OCI-LY7 (cell line): ENCODE measurements at regions not wholly inside any gene's neighbourhood (a gene's known extent, or its start where the extent isn't known, plus 50 kb on each side); places are given as distances from the start of the nearest gene placed in this dataset.

Source experiments
- BruUV-seq: library from RNA; stranded (reverse); fragments of 400-500 nt; replicated peaks from 2 replicates; lab custom pipeline; 2021; lab: Mats Ljungman, UMichigan
- CTCF ChIA-PET: fragments of 300-600 bp; sonication (Branson Sonifier 250); formaldehyde crosslinking; loops from one replicate; lab custom pipeline; 2022; ENCODE audit warnings: antibody characterized with exemption; ENCODE audit not compliant: unreplicated experiment; lab: Charles Lee
- POLR2A ChIA-PET: fragments of 300-600 bp; sonication (Branson Sonifier 250); formaldehyde crosslinking; loops from one replicate; lab custom pipeline; 2022; ENCODE audit warnings: antibody characterized with exemption; lab: Charles Lee
- DNase-seq: peaks from one replicate; pipeline ENCODE4 v3.0.0-alpha.2; 2015; ENCODE audit warnings: low spot score
- H2AFZ ChIP-seq: fragments of 200-600 bp; sonication (generic), shearing (Covaris generic); 2 replicates; pipeline ENCODE4 v1.6.1; 2014; ENCODE audit warnings: mild to moderate bottlenecking, antibody characterized with exemption, low read length, moderate library complexity
- H3K27ac ChIP-seq: fragments of 200-600 bp; sonication (generic); 2 replicates; pipeline ENCODE4 v1.5.1; 2014; ENCODE audit warnings: mixed run types, low read depth, mild to moderate bottlenecking, moderate library complexity, low read length, inconsistent platforms; ENCODE audit not compliant: poor library complexity, severe bottlenecking
- H3K36me3 ChIP-seq: fragments of 200-600 bp; sonication (generic); 2 replicates; pipeline ENCODE4 v1.6.1; 2014; ENCODE audit warnings: mild to moderate bottlenecking, antibody characterized with exemption, low read length, moderate library complexity, mixed read lengths; ENCODE audit not compliant: insufficient read depth
- H3K4me1 ChIP-seq: fragments of 200-600 bp; sonication (generic); 2 replicates; pipeline ENCODE4 v1.5.1; 2014; ENCODE audit warnings: mild to moderate bottlenecking, low read length; ENCODE audit not compliant: insufficient read depth, poor library complexity, severe bottlenecking
- H3K4me2 ChIP-seq: fragments of 200-600 bp; sonication (generic); 2 replicates; pipeline ENCODE4 v1.6.1; 2014; ENCODE audit warnings: mild to moderate bottlenecking, low read length
- H3K4me3 ChIP-seq: fragments of 200-600 bp; sonication (generic); 2 replicates; pipeline ENCODE4 v1.5.1; 2014; ENCODE audit warnings: mild to moderate bottlenecking, low read depth, low read length; ENCODE audit not compliant: poor library complexity, severe bottlenecking
- H3K79me2 ChIP-seq: fragments of 200-600 bp; sonication (generic); 2 replicates; pipeline ENCODE4 v1.6.1; 2016; ENCODE audit warnings: low read depth, mild to moderate bottlenecking, low read length, moderate library complexity, mixed read lengths; ENCODE audit not compliant: insufficient read depth
- H3K9me2 ChIP-seq: fragments of 200-600 bp; sonication (generic); 2 replicates; pipeline ENCODE4 v1.6.1; 2016; ENCODE audit warnings: mild to moderate bottlenecking, low read length, mixed read lengths; ENCODE audit not compliant: insufficient read depth
- H3K9me3 ChIP-seq: fragments of 200-600 bp; sonication (generic); 2 replicates; pipeline ENCODE4 v1.6.1; 2014; ENCODE audit warnings: mild to moderate bottlenecking, mixed run types, low read length, mixed read lengths
- H4K20me1 ChIP-seq: fragments of 200-600 bp; sonication (generic); 2 replicates; pipeline ENCODE4 v1.6.1; 2014; ENCODE audit warnings: mild to moderate bottlenecking, antibody characterized with exemption, low read length, moderate library complexity, mixed read lengths; ENCODE audit not compliant: insufficient read depth
- EZH2phosphoT487 ChIP-seq: fragments of 200-600 bp; sonication (generic); IDR thresholded peaks from 2 replicates; pipeline ENCODE4 v1.6.1; 2018; ENCODE audit warnings: low read depth, borderline replicate concordance, mild to moderate bottlenecking, mixed run types, antibody characterized with exemption, low read length, moderate library complexity, mixed read lengths
- intact Hi-C: fragments of 100-400 bp; cut with micrococcal nuclease; formaldehyde crosslinking; loops from one replicate; pipeline ENCODE4 v1.10.0; 2022; ENCODE audit not compliant: unreplicated experiment
- TF ChIP-seq, protein P1 (sequence below): fragments of 200-600 bp; sonication (generic); conservative IDR thresholded peaks from 2 replicates; pipeline ENCODE4 v1.5.1; 2014; ENCODE audit warnings: mild to moderate bottlenecking, antibody characterized with exemption, low read length, moderate library complexity, mixed read lengths

DNA sequence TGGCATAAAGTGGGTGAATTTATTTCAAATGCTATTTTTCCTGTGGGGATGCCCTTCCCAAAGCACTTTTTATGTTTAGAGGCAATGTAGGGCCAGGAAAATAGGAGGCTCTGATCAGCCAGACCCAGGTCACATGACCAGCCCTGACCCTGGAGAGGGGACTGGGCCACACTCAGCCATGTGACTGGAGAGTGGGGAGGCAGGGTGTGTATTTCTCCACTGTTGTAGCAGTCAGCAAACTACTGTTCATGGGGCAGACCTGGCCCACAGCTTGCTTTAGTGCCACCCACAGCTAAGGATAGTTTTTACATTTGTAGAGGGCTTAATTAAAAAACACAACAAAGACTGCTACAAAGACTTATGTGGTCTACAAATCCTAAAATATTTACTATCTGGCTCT lies 153.8 kb downstream of the ACTL8 start:
- no peaks in the 10 kb centered on the region for H3K9me3 ChIP-seq
- no peaks in the 10 kb centered on the region; the same call in 1 of the 2 replicates for H4K20me1 ChIP-seq
- H3K4me2 ChIP-seq: no peak overlapping the region
- H3K36me3 ChIP-seq: no peaks in the 10 kb centered on the region
- no peak for DNase-seq
- BruUV-seq: no TSS peak
- H3K9me2 ChIP-seq: no peaks in the 10 kb centered on the region
- no peak for TF ChIP-seq EZH2phosphoT487
- TF ChIP-seq, protein P1, sequence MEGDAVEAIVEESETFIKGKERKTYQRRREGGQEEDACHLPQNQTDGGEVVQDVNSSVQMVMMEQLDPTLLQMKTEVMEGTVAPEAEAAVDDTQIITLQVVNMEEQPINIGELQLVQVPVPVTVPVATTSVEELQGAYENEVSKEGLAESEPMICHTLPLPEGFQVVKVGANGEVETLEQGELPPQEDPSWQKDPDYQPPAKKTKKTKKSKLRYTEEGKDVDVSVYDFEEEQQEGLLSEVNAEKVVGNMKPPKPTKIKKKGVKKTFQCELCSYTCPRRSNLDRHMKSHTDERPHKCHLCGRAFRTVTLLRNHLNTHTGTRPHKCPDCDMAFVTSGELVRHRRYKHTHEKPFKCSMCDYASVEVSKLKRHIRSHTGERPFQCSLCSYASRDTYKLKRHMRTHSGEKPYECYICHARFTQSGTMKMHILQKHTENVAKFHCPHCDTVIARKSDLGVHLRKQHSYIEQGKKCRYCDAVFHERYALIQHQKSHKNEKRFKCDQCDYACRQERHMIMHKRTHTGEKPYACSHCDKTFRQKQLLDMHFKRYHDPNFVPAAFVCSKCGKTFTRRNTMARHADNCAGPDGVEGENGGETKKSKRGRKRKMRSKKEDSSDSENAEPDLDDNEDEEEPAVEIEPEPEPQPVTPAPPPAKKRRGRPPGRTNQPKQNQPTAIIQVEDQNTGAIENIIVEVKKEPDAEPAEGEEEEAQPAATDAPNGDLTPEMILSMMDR: no peak
- no peak overlapping the region for H2AFZ ChIP-seq
- intact Hi-C loops: no loop called here
- CTCF ChIA-PET: no interaction called here
- no peaks in the 10 kb centered on the region for H3K79me2 ChIP-seq
- POLR2A ChIA-PET: no interaction called here
- H3K4me1 ChIP-seq: no peaks in the 10 kb centered on the region
- no peak overlapping the region for H3K27ac ChIP-seq
- no peak overlapping the region for H3K4me3 ChIP-seq

DNA sequence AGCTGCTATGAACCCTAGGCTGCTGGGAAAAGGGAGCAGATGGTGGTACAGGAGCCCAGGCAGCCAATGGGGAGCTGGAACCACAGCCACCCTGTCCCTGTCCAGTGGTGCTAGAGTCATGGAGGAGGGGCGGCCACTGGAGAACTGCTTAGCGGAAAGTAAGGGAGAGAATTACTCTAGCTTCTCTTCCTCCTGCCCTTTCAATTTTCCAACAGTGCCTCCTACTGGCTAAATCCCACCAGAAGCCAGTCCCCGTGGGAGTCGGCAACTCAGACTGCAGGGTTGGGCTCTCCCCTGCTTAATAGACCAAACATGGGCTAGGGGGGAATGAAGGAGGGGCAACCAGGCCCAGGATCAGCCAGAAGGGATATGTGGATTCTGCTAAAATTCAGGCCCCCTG lies 154.5 kb downstream of the ACTL8 start:
- no peak overlapping the region for H2AFZ ChIP-seq
- H3K9me2 ChIP-seq: no peaks in the 10 kb centered on the region
- no peak for TF ChIP-seq EZH2phosphoT487
- TF ChIP-seq, protein P1: 0 out of 2 replicates have a peak, but pooled peaks have one; percentile 33
- no peaks in the 10 kb centered on the region for H3K79me2 ChIP-seq
- no peaks in the 10 kb centered on the region for H3K4me1 ChIP-seq
- intact Hi-C loops: no loop called here
- DNase-seq: no peak
- no TSS peak for BruUV-seq
- ChIA-PET POLR2A (no interaction called here), CTCF (no interaction called here)
- no peaks in the 10 kb centered on the region for H3K36me3 ChIP-seq
- no peak overlapping the region for H3K4me3 ChIP-seq
- no peaks in the 10 kb centered on the region; the same call in 1 of the 2 replicates for H4K20me1 ChIP-seq
- no peaks in the 10 kb centered on the region for H3K9me3 ChIP-seq
- no peak overlapping the region for H3K4me2 ChIP-seq
- H3K27ac ChIP-seq: no peak overlapping the region

DNA sequence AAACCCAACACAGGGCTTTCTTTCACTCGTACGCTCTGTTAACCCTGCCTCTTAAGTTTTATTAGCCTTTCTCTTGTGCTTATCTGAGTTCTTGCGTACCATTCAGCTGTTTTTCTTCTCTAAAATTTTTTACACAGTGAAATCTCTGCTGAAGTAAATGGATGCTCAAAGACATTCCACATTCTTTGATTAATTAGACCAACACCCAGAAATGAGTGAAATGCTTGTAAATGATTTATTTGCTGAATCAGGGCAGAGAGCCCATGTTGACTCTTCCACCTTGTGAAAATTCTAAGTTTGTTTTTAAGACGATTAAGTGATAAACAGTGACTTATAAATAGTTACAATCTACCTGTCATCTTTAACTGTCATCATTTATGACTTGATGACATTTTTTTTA lies 156.7 kb downstream of the ACTL8 start:
- intact Hi-C loops: no loop called here
- DNase-seq: no peak
- CTCF ChIA-PET: no interaction called here

More for the DNA sequence above, 156.7 kb downstream of the ACTL8 start:
- BruUV-seq: no TSS peak
- TF ChIP-seq EZH2phosphoT487: no peak
- TF ChIP-seq, protein P1: no peak
- POLR2A ChIA-PET: no interaction called here
- H3K79me2 ChIP-seq: no peaks in the 10 kb centered on the region
- H3K27ac ChIP-seq: no peak overlapping the region
- H2AFZ ChIP-seq: no peak overlapping the region
- no peaks in the 10 kb centered on the region for H3K9me2 ChIP-seq
- H4K20me1 ChIP-seq: no peaks in the 10 kb centered on the region; the same call in 1 of the 2 replicates
- H3K4me3 ChIP-seq: no peak overlapping the region
- H3K4me2 ChIP-seq: no peak overlapping the region
- H3K36me3 ChIP-seq: no peaks in the 10 kb centered on the region
- no peaks in the 10 kb centered on the region for H3K4me1 ChIP-seq
- no peaks in the 10 kb centered on the region for H3K9me3 ChIP-seq
